Breast epithelium (tissue), 4 donors: ENCODE measurements at regions not wholly inside any gene's neighbourhood (a gene's known extent, or its start where the extent isn't known, plus 50 kb on each side); places are given as distances from the start of the nearest gene placed in this dataset.

ENCODE experiments used
- DNase-seq, 2 donors: peaks; one replicate each; pipeline ENCODE4 v3.0.0-alpha.2; 2019; ENCODE audit warnings: low spot score in 2 of 2
- H3K27ac ChIP-seq, 2 donors: fragments of 200-600 bp; sonication (generic) in 1 of 2; one replicate each; pipeline ENCODE4 v1.5.1; 2016 to 2019; ENCODE audit warnings: mild to moderate bottlenecking in 1 of 2
- H3K27me3 ChIP-seq, 2 donors: fragments of 200-600 bp; sonication (generic) in 1 of 2; one replicate each; pipeline versions ENCODE4 v1.5.1 to v1.6.0; 2017 to 2019; ENCODE audit warnings: control low read depth in 1 of 2, mild to moderate bottlenecking in 1 of 2
- H3K36me3 ChIP-seq: fragments of 200-600 bp; one replicate; pipeline ENCODE4 v1.5.1; 2019
- H3K4me1 ChIP-seq, 2 donors: fragments of 200-600 bp; sonication (generic); one replicate each; pipeline ENCODE4 v1.5.1; 2016 to 2019; ENCODE audit warnings: control low read depth in 1 of 2
- H3K4me3 ChIP-seq, 3 donors: fragments of 200-600 bp; sonication (generic); 1 replicate in 2 of 3; 2 replicates in 1 of 3; pipeline ENCODE4 v1.5.1; 2016 to 2019; ENCODE audit warnings: mild to moderate bottlenecking in 3 of 3, moderate library complexity in 2 of 3
- H3K9me3 ChIP-seq, 2 donors: fragments of 200-600 bp; sonication (generic) in 1 of 2; one replicate each; pipeline ENCODE4 v1.5.1; 2016 to 2019; ENCODE audit warnings: control low read depth in 1 of 2
- POLR2A ChIP-seq: fragments of 450-650 bp; IDR thresholded peaks from one replicate; pipeline ENCODE4 v1.6.1; 2016; ENCODE audit warnings: antibody characterized with exemption, mild to moderate bottlenecking, moderate library complexity
- POLR2AphosphoS5 ChIP-seq, 3 donors: sonication (generic); formaldehyde crosslinking; IDR thresholded peaks; one replicate each; pipeline ENCODE4 v1.6.1; 2017; ENCODE audit warnings: antibody characterized with exemption in 3 of 3
- intact Hi-C: fragments of 100-400 bp; cut with DNase I; formaldehyde crosslinking; loops from one replicate; pipeline ENCODE4 v1.15.1; 2023; ENCODE audit warnings: low total_unique reads
- TF ChIP-seq, protein P1 (sequence below), 3 donors: fragments of 450-650 bp; IDR thresholded peaks; one replicate each; pipeline ENCODE4 v1.5.1; 2016 to 2017; ENCODE audit warnings: antibody characterized with exemption in 3 of 3, mild to moderate bottlenecking in 3 of 3, moderate library complexity in 3 of 3

DNA sequence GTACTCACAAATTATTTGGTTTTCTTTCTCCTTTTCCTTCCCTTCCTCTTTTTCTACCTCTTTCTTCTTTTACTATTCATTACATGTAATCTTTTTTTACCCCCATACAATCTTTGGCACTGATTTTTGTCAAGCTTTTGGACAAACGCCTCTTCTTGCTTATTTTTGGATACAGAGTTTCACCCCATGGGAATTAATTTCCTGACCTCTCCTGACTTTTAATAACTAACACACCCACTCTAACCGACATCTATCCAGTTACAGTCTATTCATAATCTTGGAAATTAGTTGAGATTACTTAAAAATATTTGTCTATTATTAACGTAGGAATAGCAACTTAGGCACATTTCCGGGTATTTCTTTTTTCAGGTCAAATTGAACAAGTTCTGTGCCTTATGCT, 101.2 kb downstream of the HDGFL1 start:
- TF ChIP-seq POLR2A (no peak), POLR2AphosphoS5 (IDR thresholded peaks at IDR 0.05) (no peak)
- TF ChIP-seq, protein P1, sequence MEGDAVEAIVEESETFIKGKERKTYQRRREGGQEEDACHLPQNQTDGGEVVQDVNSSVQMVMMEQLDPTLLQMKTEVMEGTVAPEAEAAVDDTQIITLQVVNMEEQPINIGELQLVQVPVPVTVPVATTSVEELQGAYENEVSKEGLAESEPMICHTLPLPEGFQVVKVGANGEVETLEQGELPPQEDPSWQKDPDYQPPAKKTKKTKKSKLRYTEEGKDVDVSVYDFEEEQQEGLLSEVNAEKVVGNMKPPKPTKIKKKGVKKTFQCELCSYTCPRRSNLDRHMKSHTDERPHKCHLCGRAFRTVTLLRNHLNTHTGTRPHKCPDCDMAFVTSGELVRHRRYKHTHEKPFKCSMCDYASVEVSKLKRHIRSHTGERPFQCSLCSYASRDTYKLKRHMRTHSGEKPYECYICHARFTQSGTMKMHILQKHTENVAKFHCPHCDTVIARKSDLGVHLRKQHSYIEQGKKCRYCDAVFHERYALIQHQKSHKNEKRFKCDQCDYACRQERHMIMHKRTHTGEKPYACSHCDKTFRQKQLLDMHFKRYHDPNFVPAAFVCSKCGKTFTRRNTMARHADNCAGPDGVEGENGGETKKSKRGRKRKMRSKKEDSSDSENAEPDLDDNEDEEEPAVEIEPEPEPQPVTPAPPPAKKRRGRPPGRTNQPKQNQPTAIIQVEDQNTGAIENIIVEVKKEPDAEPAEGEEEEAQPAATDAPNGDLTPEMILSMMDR (IDR thresholded peaks at IDR 0.05), result no peak
- DNase-seq, result no peak

DNA sequence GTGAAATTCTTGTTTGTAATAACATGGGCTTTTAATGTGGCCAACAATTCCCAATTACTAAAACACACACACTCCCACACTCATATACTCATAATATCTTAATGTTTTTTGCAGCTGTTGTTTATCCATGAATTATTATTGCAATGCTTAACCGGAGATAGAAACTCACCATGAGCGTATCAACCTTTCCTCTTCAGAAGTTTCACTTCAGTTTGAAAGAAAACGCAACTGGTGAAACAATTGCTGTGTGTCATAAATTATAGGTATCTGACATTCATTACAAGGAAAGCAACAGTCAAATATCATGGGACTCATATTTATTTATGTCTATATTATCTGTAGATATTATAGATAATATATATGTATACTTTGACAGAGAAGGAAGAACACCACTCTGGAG, 104.1 kb downstream of the HDGFL1 start:
- no peaks in the 10 kb centered on the region for H3K4me1 ChIP-seq
- intact Hi-C loops, result no loop called here
- H3K27me3 ChIP-seq, result no peaks in the 10 kb centered on the region
- no peaks in the 10 kb centered on the region for H3K9me3 ChIP-seq
- H3K4me3 ChIP-seq, result no peak overlapping the region
- TF ChIP-seq, protein P1 (IDR thresholded peaks at IDR 0.05), result no peak
- TF ChIP-seq POLR2AphosphoS5 (IDR thresholded peaks at IDR 0.05), result no peak
- DNase-seq, result no peak
- H3K27ac ChIP-seq, result no peak overlapping the region
- H3K36me3 ChIP-seq, result no peaks in the 10 kb centered on the region

More for the DNA sequence above, 101.2 kb downstream of the HDGFL1 start:
- intact Hi-C loops, result no loop called here
- no peaks in the 10 kb centered on the region for H3K4me1 ChIP-seq
- no peak overlapping the region for H3K4me3 ChIP-seq
- H3K36me3 ChIP-seq, result no peaks in the 10 kb centered on the region
- no peak overlapping the region for H3K27ac ChIP-seq
- no peaks in the 10 kb centered on the region for H3K9me3 ChIP-seq
- H3K27me3 ChIP-seq, result no peaks in the 10 kb centered on the region

DNA sequence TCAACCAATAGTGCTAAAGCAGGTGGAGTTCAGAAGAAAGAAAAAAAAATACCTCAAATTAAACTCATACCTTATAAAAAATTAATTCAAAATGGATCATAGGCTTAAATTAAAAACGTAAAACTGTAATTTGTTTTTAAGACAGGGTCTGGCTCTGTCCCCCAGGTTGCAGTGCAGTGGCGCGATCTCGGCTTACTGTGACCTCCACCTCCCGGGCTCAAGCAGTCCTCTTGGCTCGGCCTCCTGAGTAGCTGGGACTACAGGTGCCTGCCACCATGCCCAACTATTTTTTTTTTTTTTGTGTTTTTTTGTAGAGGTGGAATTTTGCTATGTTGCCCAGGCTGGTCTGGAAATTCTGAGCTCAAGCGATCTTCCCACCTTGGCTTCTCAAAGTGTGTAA, 111.6 kb downstream of the HDGFL1 start:
- Histone ChIP-seq H3K36me3 (no peaks in the 10 kb centered on the region), H3K9me3 (no peaks in the 10 kb centered on the region), H3K27ac (no peak overlapping the region), H3K4me1 (no peaks in the 10 kb centered on the region), H3K27me3 (no peaks in the 10 kb centered on the region), H3K4me3 (no peak overlapping the region)
- DNase-seq, result no peak
- TF ChIP-seq POLR2A (no peak), POLR2AphosphoS5 (IDR thresholded peaks at IDR 0.05) (no peak)
- TF ChIP-seq, protein P1 (IDR thresholded peaks at IDR 0.05), result no peak
- intact Hi-C loops, result no loop called here

DNA sequence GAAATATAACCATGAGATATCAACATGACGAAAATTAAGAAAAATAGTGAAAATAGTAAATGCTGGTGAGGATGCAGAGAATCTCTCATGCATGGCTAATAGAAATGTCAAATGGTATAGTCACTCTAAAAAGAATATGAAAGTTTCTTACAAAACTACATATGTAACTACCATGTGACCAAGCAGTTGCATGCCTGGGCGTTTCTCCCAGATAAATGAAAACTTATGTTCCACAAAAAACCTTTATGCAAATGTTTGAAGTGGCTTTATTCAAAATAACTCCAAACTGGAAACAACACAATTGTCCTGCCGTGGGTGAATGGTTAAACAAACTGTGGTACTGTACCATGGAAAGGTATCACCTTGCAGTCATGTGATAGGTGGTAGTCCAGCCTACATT, 112.4 kb downstream of the HDGFL1 start:
- no peaks in the 10 kb centered on the region for H3K27me3 ChIP-seq
- DNase-seq, result no peak
- no peak overlapping the region for H3K27ac ChIP-seq
- H3K9me3 ChIP-seq, result no peaks in the 10 kb centered on the region
- intact Hi-C loops, result no loop called here
- H3K36me3 ChIP-seq, result no peaks in the 10 kb centered on the region
- TF ChIP-seq POLR2AphosphoS5 (IDR thresholded peaks at IDR 0.05) (no peak), POLR2A (no peak)
- TF ChIP-seq, protein P1 (IDR thresholded peaks at IDR 0.05), result no peak
- H3K4me1 ChIP-seq, result no peaks in the 10 kb centered on the region
- no peak overlapping the region for H3K4me3 ChIP-seq

DNA sequence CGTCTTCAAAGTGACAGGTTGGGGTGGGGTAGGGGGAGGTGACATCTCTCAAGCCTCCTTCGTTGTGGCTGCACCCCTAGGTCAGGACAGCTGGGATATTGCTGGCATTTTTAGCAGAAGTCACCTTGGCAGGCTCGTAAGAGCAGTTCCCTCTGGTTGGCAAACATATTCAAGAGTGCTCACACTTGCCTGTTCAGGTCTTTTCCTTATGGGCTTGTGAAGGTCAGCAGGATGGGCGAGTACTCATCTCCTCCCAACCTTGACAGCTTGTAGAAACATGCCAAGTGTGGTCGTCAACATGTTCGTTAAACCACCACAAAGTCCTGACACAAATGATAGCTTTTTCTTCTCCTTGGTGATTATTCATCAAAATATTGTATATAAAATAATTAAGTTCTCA, 113.6 kb downstream of the HDGFL1 start:
- intact Hi-C loops, result no loop called here
- H3K4me1 ChIP-seq, result no peaks in the 10 kb centered on the region
- TF ChIP-seq POLR2A (no peak), POLR2AphosphoS5 (IDR thresholded peaks at IDR 0.05) (no peak)
- TF ChIP-seq, protein P1 (IDR thresholded peaks at IDR 0.05), result no peak
- H3K27ac ChIP-seq, result no peak overlapping the region
- no peaks in the 10 kb centered on the region for H3K36me3 ChIP-seq
- H3K9me3 ChIP-seq, result no peaks in the 10 kb centered on the region
- DNase-seq, result no peak
- no peaks in the 10 kb centered on the region for H3K27me3 ChIP-seq
- H3K4me3 ChIP-seq, result no peak overlapping the region
